ENCODE measurements at regions not wholly inside any gene's neighbourhood (a gene's known extent, or its start where the extent isn't known, plus 50 kb on each side); places are given as distances from the start of the nearest gene placed in this dataset.

GRCh38 chr2:59383473-59383872 is 1142.3 kb upstream of the FANCL start:
- Histone ChIP-seq H3K9ac (ENCODE audit: low read length) (no peak overlapping the region), H3K9me2 (ENCODE audit: insufficient read depth, low read length) (no peaks in the 10 kb centered on the region), H3K4me3 (ENCODE audit: low read length) (no peak overlapping the region), H3K9me3 (ENCODE audit: low read length) (peaks cover 9% of the 10 kb centered on the region), H3F3A (ENCODE audit: insufficient read depth, low read length, poor library complexity, severe bottlenecking) (no peaks in the 10 kb centered on the region), H3K36me3 (ENCODE audit: insufficient read depth, low read length) (no peaks in the 10 kb centered on the region), H2AFZ (ENCODE audit: low read depth, low read length) (no peak overlapping the region), H4K20me1 (ENCODE audit: insufficient read depth) (no peaks in the 10 kb centered on the region), H3K27me3 (ENCODE audit: insufficient read depth, low read depth, low read length) (no peaks in the 10 kb centered on the region), H3K79me2 (replicated peaks; ENCODE audit: insufficient read depth, low read length) (no peaks in the 10 kb centered on the region), H3K27ac (ENCODE audit: low read length) (no peak overlapping the region), H3K4me2 (ENCODE audit: low read length) (no peak overlapping the region)
- TF ChIP-seq POLR2AphosphoS5 (IDR thresholded peaks at IDR 0.05) (no peak), EP300 (conservative IDR thresholded peaks at IDR 0.05; ENCODE audit: poor library complexity, severe bottlenecking) (no peak), EZH2 (IDR thresholded peaks at IDR 0.05; ENCODE audit: borderline replicate concordance, insufficient read depth, low read length, poor library complexity, severe bottlenecking) (no peak), MXI1 (conservative IDR thresholded peaks at IDR 0.05; ENCODE audit: poor library complexity, severe bottlenecking) (no peak), SMC3 (conservative IDR thresholded peaks at IDR 0.05; ENCODE audit: poor library complexity) (no peak), TAF1 (IDR thresholded peaks at IDR 0.05; ENCODE audit: low read depth) (no peak), RAD21 (conservative IDR thresholded peaks at IDR 0.05) (no peak)
- TF ChIP-seq, protein P1, sequence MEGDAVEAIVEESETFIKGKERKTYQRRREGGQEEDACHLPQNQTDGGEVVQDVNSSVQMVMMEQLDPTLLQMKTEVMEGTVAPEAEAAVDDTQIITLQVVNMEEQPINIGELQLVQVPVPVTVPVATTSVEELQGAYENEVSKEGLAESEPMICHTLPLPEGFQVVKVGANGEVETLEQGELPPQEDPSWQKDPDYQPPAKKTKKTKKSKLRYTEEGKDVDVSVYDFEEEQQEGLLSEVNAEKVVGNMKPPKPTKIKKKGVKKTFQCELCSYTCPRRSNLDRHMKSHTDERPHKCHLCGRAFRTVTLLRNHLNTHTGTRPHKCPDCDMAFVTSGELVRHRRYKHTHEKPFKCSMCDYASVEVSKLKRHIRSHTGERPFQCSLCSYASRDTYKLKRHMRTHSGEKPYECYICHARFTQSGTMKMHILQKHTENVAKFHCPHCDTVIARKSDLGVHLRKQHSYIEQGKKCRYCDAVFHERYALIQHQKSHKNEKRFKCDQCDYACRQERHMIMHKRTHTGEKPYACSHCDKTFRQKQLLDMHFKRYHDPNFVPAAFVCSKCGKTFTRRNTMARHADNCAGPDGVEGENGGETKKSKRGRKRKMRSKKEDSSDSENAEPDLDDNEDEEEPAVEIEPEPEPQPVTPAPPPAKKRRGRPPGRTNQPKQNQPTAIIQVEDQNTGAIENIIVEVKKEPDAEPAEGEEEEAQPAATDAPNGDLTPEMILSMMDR (IDR thresholded peaks at IDR 0.05; ENCODE audit: poor library complexity, severe bottlenecking) = no peak
- TF ChIP-seq, protein P2, sequence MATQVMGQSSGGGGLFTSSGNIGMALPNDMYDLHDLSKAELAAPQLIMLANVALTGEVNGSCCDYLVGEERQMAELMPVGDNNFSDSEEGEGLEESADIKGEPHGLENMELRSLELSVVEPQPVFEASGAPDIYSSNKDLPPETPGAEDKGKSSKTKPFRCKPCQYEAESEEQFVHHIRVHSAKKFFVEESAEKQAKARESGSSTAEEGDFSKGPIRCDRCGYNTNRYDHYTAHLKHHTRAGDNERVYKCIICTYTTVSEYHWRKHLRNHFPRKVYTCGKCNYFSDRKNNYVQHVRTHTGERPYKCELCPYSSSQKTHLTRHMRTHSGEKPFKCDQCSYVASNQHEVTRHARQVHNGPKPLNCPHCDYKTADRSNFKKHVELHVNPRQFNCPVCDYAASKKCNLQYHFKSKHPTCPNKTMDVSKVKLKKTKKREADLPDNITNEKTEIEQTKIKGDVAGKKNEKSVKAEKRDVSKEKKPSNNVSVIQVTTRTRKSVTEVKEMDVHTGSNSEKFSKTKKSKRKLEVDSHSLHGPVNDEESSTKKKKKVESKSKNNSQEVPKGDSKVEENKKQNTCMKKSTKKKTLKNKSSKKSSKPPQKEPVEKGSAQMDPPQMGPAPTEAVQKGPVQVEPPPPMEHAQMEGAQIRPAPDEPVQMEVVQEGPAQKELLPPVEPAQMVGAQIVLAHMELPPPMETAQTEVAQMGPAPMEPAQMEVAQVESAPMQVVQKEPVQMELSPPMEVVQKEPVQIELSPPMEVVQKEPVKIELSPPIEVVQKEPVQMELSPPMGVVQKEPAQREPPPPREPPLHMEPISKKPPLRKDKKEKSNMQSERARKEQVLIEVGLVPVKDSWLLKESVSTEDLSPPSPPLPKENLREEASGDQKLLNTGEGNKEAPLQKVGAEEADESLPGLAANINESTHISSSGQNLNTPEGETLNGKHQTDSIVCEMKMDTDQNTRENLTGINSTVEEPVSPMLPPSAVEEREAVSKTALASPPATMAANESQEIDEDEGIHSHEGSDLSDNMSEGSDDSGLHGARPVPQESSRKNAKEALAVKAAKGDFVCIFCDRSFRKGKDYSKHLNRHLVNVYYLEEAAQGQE (IDR thresholded peaks at IDR 0.05; ENCODE audit: borderline replicate concordance) = no peak

GRCh38 chr2:59378127-59378526 is 1137.0 kb upstream of the FANCL start:
- no peaks in the 10 kb centered on the region for H3K27me3 ChIP-seq (ENCODE audit: insufficient read depth, low read depth, low read length)
- no peaks in the 10 kb centered on the region for H3K9me2 ChIP-seq (ENCODE audit: insufficient read depth, low read length)
- H3K79me2 ChIP-seq (replicated peaks; ENCODE audit: insufficient read depth, low read length) = no peaks in the 10 kb centered on the region
- no peak overlapping the region for H2AFZ ChIP-seq (ENCODE audit: low read depth, low read length)
- peaks cover 16% of the 10 kb centered on the region for H3K9me3 ChIP-seq (ENCODE audit: low read length)
- TF ChIP-seq EZH2 (IDR thresholded peaks at IDR 0.05; ENCODE audit: borderline replicate concordance, insufficient read depth, low read length, poor library complexity, severe bottlenecking) (no peak), EP300 (conservative IDR thresholded peaks at IDR 0.05; ENCODE audit: poor library complexity, severe bottlenecking) (no peak), POLR2AphosphoS5 (IDR thresholded peaks at IDR 0.05) (no peak), MXI1 (conservative IDR thresholded peaks at IDR 0.05; ENCODE audit: poor library complexity, severe bottlenecking) (no peak), RAD21 (conservative IDR thresholded peaks at IDR 0.05) (no peak), TAF1 (IDR thresholded peaks at IDR 0.05; ENCODE audit: low read depth) (no peak), SMC3 (conservative IDR thresholded peaks at IDR 0.05; ENCODE audit: poor library complexity) (no peak)
- TF ChIP-seq, protein P1 (IDR thresholded peaks at IDR 0.05; ENCODE audit: poor library complexity, severe bottlenecking) = no peak
- no peak overlapping the region for H3K4me2 ChIP-seq (ENCODE audit: low read length)
- H3K4me3 ChIP-seq (ENCODE audit: low read length) = no peak overlapping the region
- H3K27ac ChIP-seq (ENCODE audit: low read length) = no peak overlapping the region
- no peaks in the 10 kb centered on the region for H4K20me1 ChIP-seq (ENCODE audit: insufficient read depth)
- H3K36me3 ChIP-seq (ENCODE audit: insufficient read depth, low read length) = no peaks in the 10 kb centered on the region
- no peaks in the 10 kb centered on the region for H3F3A ChIP-seq (ENCODE audit: insufficient read depth, low read length, poor library complexity, severe bottlenecking)
- no peak overlapping the region for H3K9ac ChIP-seq (ENCODE audit: low read length)
